NCI-H1105 (cell line): ENCODE measurements at regions not wholly inside any gene's neighbourhood (a gene's known extent, or its start where the extent isn't known, plus 50 kb on each side); places are given as distances from the start of the nearest gene placed in this dataset.
"Not testable (repeated sequence)": the region's sequence is repeated elsewhere in the genome, so short reads cannot be mapped to it uniquely, and the experiment has no call there.

Source experiments
- DNase-seq: peaks from one replicate; lab custom pipeline; 2025; lab: John Stamatoyannopoulos, UW

- not testable (repeated sequence) for DNase-seq
These were observed 137.0 kb downstream of the USP46 start for GRCh38 chr4:52522093-52522492.

GRCh38 chr4:52529983-52530382, 129.1 kb downstream of the USP46 start:
- no peak for DNase-seq

GRCh38 chr4:52535793-52536192, 123.3 kb downstream of the USP46 start:
- DNase-seq = no peak
